Spleen (tissue), 11 donors: ENCODE measurements at regions not wholly inside any gene's neighbourhood (a gene's known extent, or its start where the extent isn't known, plus 50 kb on each side); places are given as distances from the start of the nearest gene placed in this dataset.

Experiments used
- DNase-seq: peaks from one replicate; pipeline ENCODE4 v3.0.0-alpha.2; 2020
- H3K27ac ChIP-seq, 8 donors: fragments of 200-600 bp; sonication (generic) in 7 of 8; 1 replicate in 4 of 8; 2 replicates in 4 of 8; pipeline versions ENCODE4 v1.5.0 to v1.8.0; 2016 to 2021; ENCODE audit warnings: inconsistent platforms in 4 of 8, mild to moderate bottlenecking in 4 of 8, moderate library complexity in 1 of 8
- H3K27me3 ChIP-seq, 7 donors: fragments of 200-600 bp; sonication (generic) in 6 of 7; replicated peaks in 1 of 7; 1 replicate in 4 of 7; 2 replicates in 3 of 7; pipeline versions ENCODE4 v1.5.0 to v1.8.0; 2016 to 2021; ENCODE audit warnings: inconsistent platforms in 3 of 7, mild to moderate bottlenecking in 1 of 7
- H3K36me3 ChIP-seq, 6 donors: fragments of 200-600 bp; sonication (generic) in 5 of 6; 1 replicate in 4 of 6; 2 replicates in 2 of 6; pipeline versions ENCODE4 v1.5.0 to v1.8.0; 2016 to 2021; ENCODE audit warnings: inconsistent platforms in 2 of 6
- H3K4me1 ChIP-seq, 6 donors: fragments of 200-600 bp; sonication (generic) in 5 of 6; 1 replicate in 3 of 6; 2 replicates in 3 of 6; pipeline versions ENCODE4 v1.5.0 to v1.8.0; 2016 to 2021; ENCODE audit warnings: inconsistent platforms in 3 of 6
- H3K4me3 ChIP-seq, 8 donors: fragments of 200-600 bp; sonication (generic) in 7 of 8; 1 replicate in 4 of 8; 2 replicates in 4 of 8; pipeline versions ENCODE4 v1.5.0 to v1.8.0; 2016 to 2021; ENCODE audit warnings: inconsistent platforms in 4 of 8, mild to moderate bottlenecking in 4 of 8, moderate library complexity in 2 of 8
- H3K9me3 ChIP-seq, 8 donors: fragments of 200-600 bp; sonication (generic) in 7 of 8; 1 replicate in 4 of 8; 2 replicates in 4 of 8; pipeline versions ENCODE4 v1.5.0 to v1.8.0; 2016 to 2021; ENCODE audit warnings: inconsistent platforms in 4 of 8
- CTCF ChIP-seq, 11 experiments: fragments of 200-600 bp in 7 of 11; fragments of 450-650 bp in 4 of 11; sonication (generic) in 4 of 11; IDR thresholded peaks in 8 of 11; conservative IDR thresholded peaks in 3 of 11; 1 replicate in 7 of 11; 2 replicates in 4 of 11; pipeline versions ENCODE4 v1.4.0 to v1.8.0; 2016 to 2021; ENCODE audit warnings: antibody characterized with exemption in 11 of 11, inconsistent platforms in 4 of 11, mild to moderate bottlenecking in 1 of 11
- POLR2A ChIP-seq, 3 donors: fragments of 450-650 bp; IDR thresholded peaks; one replicate each; pipeline ENCODE4 v1.5.1; 2017; ENCODE audit warnings: antibody characterized with exemption in 3 of 3, mild to moderate bottlenecking in 1 of 3
- POLR2AphosphoS5 ChIP-seq, 3 donors: sonication (generic); formaldehyde crosslinking; IDR thresholded peaks; one replicate each; pipeline ENCODE4 v1.5.1; 2017; ENCODE audit warnings: antibody characterized with exemption in 3 of 3
- WGBS, 5 donors: extraction: QIAGEN DNeasy Blood & Tissue Kit in 3 of 5; methylation state at CpG; one replicate each; pipeline versions ENCODE4 v1.1.5 to v1.1.7; 2013 to 2018; 5-methylcytosine and 5-hydroxymethylcytosine counted together
- intact Hi-C: fragments of 100-400 bp; cut with DNase I; formaldehyde crosslinking; loops from one replicate; pipeline ENCODE4 v1.15.0; 2023; ENCODE audit warnings: low total_unique reads
- donor health status: healthy with polysubstance abuse.
- donor health status: DM: no; HTN: no; CAD: no; lungs with moderate emphysema.
- donor health status: DM: no; HTN: no; CAD: no.
- donor health status: Bipolar disorder and iron deficiency.
- donor health status: healthy.
- donor health status: DM: no; HTN: no; CAD: no.
- donor health status: DM: yes; HTN: yes; CAD: no.

GRCh38 chr12:111014547-111014946, 94.2 kb upstream of the MYL2 start:
- H3K4me3 ChIP-seq = no peak overlapping the region
- no peaks in the 10 kb centered on the region for H3K4me1 ChIP-seq
- no peak for TF ChIP-seq CTCF (IDR thresholded peaks at IDR 0.05 in 8 of 11, conservative IDR thresholded peaks at IDR 0.05 in 3 of 11)
- no peaks in the 10 kb centered on the region for H3K36me3 ChIP-seq
- intact Hi-C loops = no loop called here
- peaks cover 0 to 35% (median 0%) of the 10 kb centered on the region in 7 donors for H3K27me3 ChIP-seq
- no peak for DNase-seq
- no peak overlapping the region for H3K27ac ChIP-seq
- 68 to 79% (median 74%) methylated on average over 6 of the region's 6 CpGs for WGBS, 5 donors
- peaks cover 0 to 4% (median 0%) of the 10 kb centered on the region in 8 donors for H3K9me3 ChIP-seq

- intact Hi-C loops = no loop called here
- Histone ChIP-seq H3K4me3 (no peak overlapping the region), H3K4me1 (no peaks in the 10 kb centered on the region), H3K27ac (no peak overlapping the region), H3K36me3 (no peaks in the 10 kb centered on the region), H3K9me3 (peaks cover 0 to 4% (median 0%) of the 10 kb centered on the region in 8 donors), H3K27me3 (peaks cover 0 to 23% (median 0%) of the 10 kb centered on the region in 7 donors)
- WGBS, 5 donors = 84 to 94% (median 93%) methylated on average over 3 of the region's 3 CpGs
- no peak for DNase-seq
- TF ChIP-seq POLR2A (IDR thresholded peaks at IDR 0.05) = no peak
- no peak for TF ChIP-seq CTCF (IDR thresholded peaks at IDR 0.05 in 8 of 11, conservative IDR thresholded peaks at IDR 0.05 in 3 of 11)
- no peak for TF ChIP-seq POLR2AphosphoS5 (IDR thresholded peaks at IDR 0.05)
Measured at GRCh38 chr12:111012918-111013317, 92.5 kb upstream of the MYL2 start.

DNA sequence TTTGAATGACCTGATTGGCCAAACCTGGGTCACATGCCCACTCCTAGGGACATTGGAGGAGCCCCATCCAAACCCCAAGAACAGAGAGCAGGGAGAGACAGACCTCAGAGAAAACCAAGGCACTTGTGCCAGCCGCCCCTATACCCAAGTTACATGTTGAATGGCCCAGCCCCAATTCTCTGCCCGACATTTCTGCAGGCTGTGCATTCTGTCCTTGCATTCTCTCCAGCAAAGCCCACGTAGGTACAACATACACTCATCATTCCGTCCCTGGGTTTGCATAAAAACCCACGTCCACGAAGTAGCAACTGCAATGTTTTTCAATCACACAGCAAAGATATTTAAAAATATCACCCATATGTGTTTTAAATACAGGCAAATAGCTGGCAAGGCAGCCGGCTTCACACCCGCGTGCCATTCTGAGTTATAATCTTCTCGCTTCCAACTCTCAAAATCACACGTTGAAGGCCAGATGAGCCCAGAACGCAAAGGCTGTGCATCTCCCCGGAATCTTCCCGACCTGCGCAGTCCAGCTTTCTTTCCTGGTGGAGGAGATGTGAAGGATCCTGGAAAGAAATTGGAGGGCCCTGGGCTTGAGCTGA, 91.7 kb upstream of the MYL2 start:
- TF ChIP-seq POLR2AphosphoS5 (IDR thresholded peaks at IDR 0.05) (no peak), POLR2A (IDR thresholded peaks at IDR 0.05) (no peak), CTCF (IDR thresholded peaks at IDR 0.05 in 8 of 11, conservative IDR thresholded peaks at IDR 0.05 in 3 of 11) (no peak)
- peaks cover 0 to 4% (median 0%) of the 10 kb centered on the region in 8 donors for H3K9me3 ChIP-seq
- WGBS, 5 donors = 91 to 97% (median 94%) methylated on average over 15 of the region's 15 CpGs
- intact Hi-C loops = no loop called here
- H3K4me3 ChIP-seq = no peak overlapping the region
- H3K36me3 ChIP-seq = no peaks in the 10 kb centered on the region
- peaks cover 0 to 21% (median 0%) of the 10 kb centered on the region in 7 donors for H3K27me3 ChIP-seq
- DNase-seq = no peak
- H3K4me1 ChIP-seq = no peaks in the 10 kb centered on the region
- H3K27ac ChIP-seq = no peak overlapping the region

DNA sequence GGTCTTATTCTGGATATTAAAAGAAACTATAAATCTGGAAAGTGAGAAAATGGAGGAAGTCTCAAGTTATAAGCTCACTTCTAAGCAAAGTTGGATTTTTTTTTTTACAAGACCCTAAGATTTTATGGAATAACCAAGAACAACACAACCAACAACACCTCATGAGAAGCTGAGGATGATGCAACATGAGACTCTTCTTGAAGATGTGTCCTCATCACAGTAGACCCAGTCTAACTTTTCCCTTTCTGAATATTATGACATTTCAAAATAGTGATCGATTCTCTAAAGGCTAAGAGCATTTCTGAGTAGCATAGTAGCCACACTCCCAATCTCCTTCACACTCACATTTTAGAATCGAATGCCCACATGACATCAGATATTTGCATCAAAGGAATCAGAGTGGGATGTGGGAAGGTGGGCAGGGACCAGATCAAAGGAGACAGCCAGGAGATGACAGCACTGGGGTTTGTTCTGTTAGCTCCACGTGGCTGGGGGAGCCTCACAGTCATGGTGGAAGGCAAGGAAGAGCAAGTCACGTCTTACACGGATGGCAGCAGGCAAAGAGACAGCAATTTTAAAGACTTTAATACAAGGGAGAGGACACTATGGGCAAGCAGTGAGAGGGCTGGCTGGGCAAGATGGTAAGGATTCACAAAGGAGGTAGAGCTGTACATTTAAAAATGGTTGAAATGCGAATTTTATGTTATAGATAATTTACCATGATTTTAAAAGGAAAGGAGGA, 90.7 kb upstream of the MYL2 start:
- TF ChIP-seq POLR2AphosphoS5 (IDR thresholded peaks at IDR 0.05) (no peak), POLR2A (IDR thresholded peaks at IDR 0.05) (no peak), CTCF (IDR thresholded peaks at IDR 0.05 in 8 of 11, conservative IDR thresholded peaks at IDR 0.05 in 3 of 11) (no peak)
- H3K4me1 ChIP-seq = no peaks in the 10 kb centered on the region
- 75 to 87% (median 80%) methylated on average over 6 of the region's 6 CpGs for WGBS, 5 donors
- intact Hi-C loops = no loop called here
- peaks cover 0 to 4% (median 0%) of the 10 kb centered on the region in 8 donors for H3K9me3 ChIP-seq
- H3K36me3 ChIP-seq = no peaks in the 10 kb centered on the region
- DNase-seq = no peak
- H3K4me3 ChIP-seq = no peak overlapping the region
- H3K27me3 ChIP-seq = peaks cover 0 to 18% (median 3%) of the 10 kb centered on the region in 7 donors
- H3K27ac ChIP-seq = no peak overlapping the region
